ENCODE measurements at regions not wholly inside any gene's neighbourhood (a gene's known extent, or its start where the extent isn't known, plus 50 kb on each side); places are given as distances from the start of the nearest gene placed in this dataset.
A peak's percentile ranks its signal among the peaks of the same experiment; 100 is the strongest.

DNA sequence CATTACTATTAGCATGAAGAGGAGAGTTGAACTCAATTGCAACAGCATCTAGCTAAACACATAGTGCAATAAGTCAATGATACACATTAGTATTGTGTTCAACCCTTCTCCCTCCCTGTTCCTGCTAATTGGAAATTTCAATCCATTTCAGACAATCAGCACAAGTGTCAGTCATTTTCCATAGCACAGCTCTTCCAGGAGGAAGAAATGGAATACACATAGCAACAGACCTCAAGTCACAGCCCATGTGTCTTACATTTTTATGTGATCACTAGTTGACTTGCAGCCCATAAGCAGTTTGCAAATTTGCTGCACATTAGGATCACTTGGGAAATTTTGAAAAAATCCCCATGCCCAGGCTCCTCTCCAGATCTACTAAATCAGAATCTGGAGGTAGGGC is 636.9 kb downstream of the TLE4 start:
- DNase-seq (no peak), ATAC-seq (ENCODE audit: low read depth) (no peak)
- peaks cover 2% of the 10 kb centered on the region for H3K27me3 Mint-ChIP-seq
- no peak overlapping the region for H3K27ac Mint-ChIP-seq
- no peaks in the 10 kb centered on the region for H3K36me3 Mint-ChIP-seq (ENCODE audit: low read depth)
- no peaks in the 10 kb centered on the region for H3K4me1 Mint-ChIP-seq
- intact Hi-C loops (cut with micrococcal nuclease): no loop called here
- H3K9me3 Mint-ChIP-seq: peaks cover 20% of the 10 kb centered on the region
- ChIA-PET POLR2A (no interaction called here), CTCF (no interaction called here)
- TF ChIP-seq, protein P1, sequence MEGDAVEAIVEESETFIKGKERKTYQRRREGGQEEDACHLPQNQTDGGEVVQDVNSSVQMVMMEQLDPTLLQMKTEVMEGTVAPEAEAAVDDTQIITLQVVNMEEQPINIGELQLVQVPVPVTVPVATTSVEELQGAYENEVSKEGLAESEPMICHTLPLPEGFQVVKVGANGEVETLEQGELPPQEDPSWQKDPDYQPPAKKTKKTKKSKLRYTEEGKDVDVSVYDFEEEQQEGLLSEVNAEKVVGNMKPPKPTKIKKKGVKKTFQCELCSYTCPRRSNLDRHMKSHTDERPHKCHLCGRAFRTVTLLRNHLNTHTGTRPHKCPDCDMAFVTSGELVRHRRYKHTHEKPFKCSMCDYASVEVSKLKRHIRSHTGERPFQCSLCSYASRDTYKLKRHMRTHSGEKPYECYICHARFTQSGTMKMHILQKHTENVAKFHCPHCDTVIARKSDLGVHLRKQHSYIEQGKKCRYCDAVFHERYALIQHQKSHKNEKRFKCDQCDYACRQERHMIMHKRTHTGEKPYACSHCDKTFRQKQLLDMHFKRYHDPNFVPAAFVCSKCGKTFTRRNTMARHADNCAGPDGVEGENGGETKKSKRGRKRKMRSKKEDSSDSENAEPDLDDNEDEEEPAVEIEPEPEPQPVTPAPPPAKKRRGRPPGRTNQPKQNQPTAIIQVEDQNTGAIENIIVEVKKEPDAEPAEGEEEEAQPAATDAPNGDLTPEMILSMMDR (IDR thresholded peaks at IDR 0.05): no peak
- no peak overlapping the region for H3K4me3 Mint-ChIP-seq

DNA sequence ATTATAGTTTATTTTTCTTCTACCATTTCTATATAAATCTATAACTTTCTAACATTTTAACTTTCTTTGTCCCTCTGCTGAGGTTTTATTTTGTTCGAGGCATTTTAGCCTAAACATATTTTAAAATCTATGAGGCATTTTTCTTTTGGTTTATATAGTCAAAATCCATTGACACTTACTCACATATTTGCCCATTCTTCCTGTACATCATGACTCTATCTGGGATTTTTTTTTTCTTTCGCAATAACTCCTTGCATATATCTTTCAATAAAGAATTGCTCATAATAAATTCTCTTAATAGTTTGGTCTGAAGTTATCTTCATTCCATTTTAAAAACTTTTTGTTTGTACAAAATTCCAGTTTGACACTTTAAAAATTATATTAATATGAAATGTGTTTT is 632.3 kb downstream of the TLE4 start:
- no peak overlapping the region for H3K4me3 Mint-ChIP-seq
- H3K4me1 Mint-ChIP-seq: no peaks in the 10 kb centered on the region
- no peaks in the 10 kb centered on the region for H3K36me3 Mint-ChIP-seq (ENCODE audit: low read depth)
- ATAC-seq (ENCODE audit: low read depth) (no peak), DNase-seq (no peak)
- intact Hi-C loops (cut with micrococcal nuclease): no loop called here
- ChIA-PET POLR2A (no interaction called here), CTCF (no interaction called here)
- H3K27me3 Mint-ChIP-seq: no peaks in the 10 kb centered on the region
- TF ChIP-seq, protein P1 (IDR thresholded peaks at IDR 0.05): no peak
- H3K9me3 Mint-ChIP-seq: peaks cover 5% of the 10 kb centered on the region
- no peak overlapping the region for H3K27ac Mint-ChIP-seq

DNA sequence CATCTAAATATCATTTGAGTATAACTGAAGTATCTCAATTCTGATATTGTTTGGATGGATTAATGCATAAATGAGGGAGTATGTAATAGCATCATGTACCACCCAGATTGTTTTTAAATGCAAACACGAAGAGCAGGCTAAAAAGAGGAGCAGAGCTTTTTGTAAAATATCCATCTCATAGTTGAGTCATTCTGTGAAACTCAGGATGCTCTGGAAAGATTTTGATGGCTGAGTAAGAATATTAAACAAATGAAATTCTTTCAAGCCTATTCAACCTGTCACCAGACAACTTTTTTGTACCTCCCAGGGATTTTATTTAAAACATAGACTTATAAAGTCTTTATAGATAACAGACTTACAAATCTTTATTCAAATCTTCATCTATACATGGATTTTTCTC is 625.9 kb downstream of the TLE4 start:
- no peaks in the 10 kb centered on the region for H3K36me3 Mint-ChIP-seq (ENCODE audit: low read depth)
- ChIA-PET CTCF (no interaction called here), POLR2A (no interaction called here)
- H3K27me3 Mint-ChIP-seq: no peaks in the 10 kb centered on the region
- no peak for ATAC-seq (ENCODE audit: low read depth)
- H3K4me3 Mint-ChIP-seq: no peak overlapping the region
- no peaks in the 10 kb centered on the region for H3K4me1 Mint-ChIP-seq
- DNase-seq: no peak
- intact Hi-C loops (cut with micrococcal nuclease): no loop called here
- no peak overlapping the region for H3K27ac Mint-ChIP-seq
- TF ChIP-seq, protein P1 (IDR thresholded peaks at IDR 0.05): no peak
- peaks cover 2% of the 10 kb centered on the region for H3K9me3 Mint-ChIP-seq

DNA sequence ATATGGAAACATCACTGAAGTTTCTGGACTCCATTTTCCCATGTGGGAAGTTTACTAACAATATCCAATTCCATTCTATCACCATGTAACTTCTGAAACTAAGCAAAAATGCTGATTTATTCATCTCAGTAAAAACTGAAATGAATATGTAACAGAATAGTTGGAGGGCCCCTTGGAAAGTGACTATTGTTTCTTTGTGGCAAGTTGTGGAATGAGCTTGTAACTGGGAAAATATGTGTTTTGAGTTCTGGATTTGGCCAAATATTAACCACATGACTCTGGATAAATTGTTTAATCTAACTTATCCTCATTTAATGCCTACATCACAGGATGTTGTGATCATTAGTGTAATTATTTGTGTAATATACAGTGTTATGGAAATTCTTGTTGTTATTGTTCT is 619.3 kb downstream of the TLE4 start:
- Mint-ChIP-seq H3K27me3 (no peaks in the 10 kb centered on the region), H3K9me3 (peaks cover 4% of the 10 kb centered on the region), H3K4me1 (peaks cover 6% of the 10 kb centered on the region), H3K4me3 (no peak overlapping the region), H3K27ac (no peak overlapping the region), H3K36me3 (ENCODE audit: low read depth) (no peaks in the 10 kb centered on the region)
- CTCF ChIA-PET: no interaction called here
- intact Hi-C loops (cut with micrococcal nuclease): no loop called here
- ATAC-seq (ENCODE audit: low read depth) (no peak), DNase-seq (no peak)
- POLR2A ChIA-PET: no interaction called here
- TF ChIP-seq, protein P1 (IDR thresholded peaks at IDR 0.05): no peak

DNA sequence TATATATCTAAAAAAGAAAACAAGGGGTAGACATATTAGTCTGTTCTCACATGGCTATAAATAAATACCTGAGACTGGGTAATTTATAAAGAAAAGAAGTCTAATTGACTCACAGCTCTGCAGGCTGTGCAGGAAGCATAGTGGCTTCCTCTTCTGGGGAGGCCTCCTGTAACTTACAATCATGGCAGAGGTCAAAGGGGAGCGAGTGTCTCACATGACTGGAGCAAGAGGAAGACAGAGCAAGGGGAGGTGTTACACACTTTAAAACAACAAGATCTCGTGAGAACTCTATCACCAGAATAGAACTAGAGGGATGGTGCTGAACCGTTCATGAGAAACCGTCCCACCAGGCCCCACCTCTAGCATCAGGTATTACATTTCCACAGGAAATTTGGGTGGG is 616.8 kb downstream of the TLE4 start:
- Mint-ChIP-seq H3K4me3 (peak overlapping the region; percentile 30), H3K4me1 (peaks cover 6% of the 10 kb centered on the region), H3K36me3 (ENCODE audit: low read depth) (no peaks in the 10 kb centered on the region), H3K27ac (peak overlapping the region; percentile 43), H3K27me3 (no peaks in the 10 kb centered on the region), H3K9me3 (peaks cover 4% of the 10 kb centered on the region)
- DNase-seq (no peak), ATAC-seq (ENCODE audit: low read depth) (peak; percentile 57)
- ChIA-PET POLR2A (no interaction called here), CTCF (no interaction called here)
- TF ChIP-seq, protein P1 (IDR thresholded peaks at IDR 0.05): no peak
- intact Hi-C loops (cut with micrococcal nuclease): no loop called here

Measured in activated B cell treated with CpG ODN at 0.5 μM for 24 hours (primary cell).